ENCODE measurements at regions not wholly inside any gene's neighbourhood (a gene's known extent, or its start where the extent isn't known, plus 50 kb on each side); places are given as distances from the start of the nearest gene placed in this dataset.
A peak's percentile ranks its signal among the peaks of the same experiment; 100 is the strongest.
"Not testable (repeated sequence)": the region's sequence is repeated elsewhere in the genome, so short reads cannot be mapped to it uniquely, and the experiment has no call there.

DNA sequence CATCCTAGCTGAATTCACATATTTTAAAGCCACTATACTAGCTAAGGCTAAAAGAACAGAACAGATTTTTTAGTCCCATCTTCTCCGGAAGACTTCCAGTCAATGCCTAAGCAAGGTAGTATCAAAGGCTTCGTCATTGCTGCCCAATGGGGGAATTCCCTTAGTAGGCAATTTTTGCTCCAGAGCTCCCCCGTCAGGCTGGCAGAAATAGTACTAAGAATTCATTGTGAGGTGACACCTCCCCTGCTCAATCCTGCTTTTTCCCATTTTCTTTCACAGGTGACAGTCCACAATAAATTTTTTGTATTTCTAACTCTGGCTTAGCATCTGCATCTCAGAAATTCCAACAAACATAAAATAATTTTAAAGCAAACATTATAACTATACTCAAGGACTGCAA, 52.8 kb upstream of the SRSF6 start:
- TF ChIP-seq CTCF (IDR thresholded peaks at IDR 0.05) (peak in 1 of 12 donors; percentile 8), POLR2A (IDR thresholded peaks at IDR 0.05) (no peak)
- intact Hi-C loops (cut with DNase I) = loop anchor here in 2 of 10 donors (10.0 kb wide), 1 partner anchor 1670 kb away; no protein-coding TSS in a partner anchor
- H3K4me1 ChIP-seq = no peaks in the 10 kb centered on the region
- no peak overlapping the region for H3K27ac ChIP-seq
- ATAC-seq (no peak), DNase-seq (no peak)
- WGBS, 4 donors = 25 to 38% (median 28%) methylated on average over 3 of the region's 3 CpGs
- no peaks in the 10 kb centered on the region for H3K36me3 ChIP-seq
- peaks cover 0 to 21% (median 5%) of the 10 kb centered on the region in 12 donors for H3K9me3 ChIP-seq
- H3K27me3 ChIP-seq = peaks cover 0 to 9% (median 0%) of the 10 kb centered on the region in 9 donors
- no peak overlapping the region for H3K4me3 ChIP-seq

DNA sequence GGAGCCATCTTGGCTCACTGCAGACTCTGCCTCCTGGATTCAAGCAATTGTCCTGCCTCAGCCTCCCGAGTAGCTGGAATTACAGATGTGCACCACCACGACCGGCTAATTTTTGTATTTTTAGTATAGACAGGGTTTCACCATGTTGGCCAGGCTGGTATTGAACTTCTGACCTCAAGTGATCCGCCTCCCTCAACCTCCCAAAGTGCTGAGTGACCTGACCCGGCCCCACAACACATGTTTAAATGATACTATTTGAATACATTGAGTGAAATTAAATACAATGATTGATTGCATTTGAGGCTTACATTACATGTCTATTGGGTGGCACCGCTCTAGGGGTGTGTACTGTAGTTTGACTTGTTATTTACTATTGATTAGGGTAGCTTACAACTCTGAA, 56.8 kb upstream of the SRSF6 start:
- ATAC-seq, DNase-seq, H3K36me3 ChIP-seq, H3K9me3 ChIP-seq, H3K27ac ChIP-seq, H3K4me3 ChIP-seq, H3K4me1 ChIP-seq: not testable (repeated sequence)
- H3K27me3 ChIP-seq = peaks cover 0 to 12% (median 0%) of the 10 kb centered on the region in 9 donors
- WGBS, 4 donors = 87 to 89% (median 87%) methylated on average over 6 of the region's 6 CpGs
- intact Hi-C loops (cut with DNase I) = loop anchor here in 2 of 10 donors (10.0 kb wide), 1 partner anchor 1666 kb away; no protein-coding TSS in a partner anchor

DNA sequence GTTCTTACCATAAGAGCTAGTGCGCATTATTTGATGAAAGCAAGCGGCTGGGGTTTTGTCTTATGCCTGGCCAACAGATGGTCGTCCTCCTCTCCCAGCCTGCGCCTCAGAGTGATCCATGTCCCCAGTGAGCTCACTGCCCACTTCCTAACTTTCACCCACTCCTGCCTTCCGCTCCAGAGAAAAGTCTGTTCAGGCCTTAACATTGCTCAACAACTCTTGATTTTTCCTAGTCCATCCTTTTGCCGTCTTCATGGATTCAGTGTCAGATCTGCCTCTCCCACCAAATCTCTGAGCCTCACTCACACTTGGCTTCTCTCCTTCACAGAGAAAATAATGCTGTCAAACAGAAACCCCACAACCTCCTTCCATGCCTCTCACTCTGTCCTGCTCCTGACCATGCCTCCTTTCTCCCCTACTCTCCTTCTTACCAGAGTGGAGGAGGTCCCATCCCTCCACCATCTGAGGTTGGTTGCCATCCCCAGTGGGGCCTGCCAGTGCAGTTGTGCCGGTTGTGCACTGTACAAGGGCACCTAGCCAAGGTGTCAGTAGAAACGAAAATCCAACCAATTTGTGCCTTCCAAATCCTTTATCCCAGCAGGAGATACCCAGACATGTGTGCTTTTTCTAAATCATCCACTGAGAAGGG, 58.9 kb upstream of the SRSF6 start:
- intact Hi-C loops (cut with DNase I) = no loop called here
- H3K4me1 ChIP-seq = no peaks in the 10 kb centered on the region
- H3K36me3 ChIP-seq = no peaks in the 10 kb centered on the region
- H3K9me3 ChIP-seq = peaks cover 0 to 3% (median 0%) of the 10 kb centered on the region in 12 donors
- ATAC-seq = no peak
- TF ChIP-seq POLR2A (IDR thresholded peaks at IDR 0.05) = no peak
- no peak for TF ChIP-seq CTCF (IDR thresholded peaks at IDR 0.05)
- WGBS, 4 donors = 72 to 80% (median 77%) methylated on average over 8 of the region's 8 CpGs
- H3K27me3 ChIP-seq = peaks cover 0 to 6% (median 0%) of the 10 kb centered on the region in 9 donors
- no peak overlapping the region for H3K27ac ChIP-seq
- H3K4me3 ChIP-seq = no peak overlapping the region
- DNase-seq = no peak

- H3K27ac ChIP-seq = no peak overlapping the region
- H3K36me3 ChIP-seq = no peaks in the 10 kb centered on the region
- 55 to 84% (median 80%) methylated on average over 2 of the region's 2 CpGs for WGBS, 4 donors
- no peak for DNase-seq
- no peak overlapping the region for H3K4me3 ChIP-seq
- ATAC-seq = no peak
- no peak for TF ChIP-seq POLR2A (IDR thresholded peaks at IDR 0.05)
- no peak for TF ChIP-seq CTCF (IDR thresholded peaks at IDR 0.05)
- intact Hi-C loops (cut with DNase I) = no loop called here
- H3K9me3 ChIP-seq = peaks cover 0 to 6% (median 0%) of the 10 kb centered on the region in 12 donors
- H3K4me1 ChIP-seq = no peaks in the 10 kb centered on the region
- peaks cover 0 to 15% (median 0%) of the 10 kb centered on the region in 9 donors for H3K27me3 ChIP-seq
These were observed 60.5 kb upstream of the SRSF6 start for GRCh38 chr20:43397147-43397546.

All from heart left ventricle (tissue), 16 donors.